Fibroblast of lung (primary cell): ENCODE measurements at regions not wholly inside any gene's neighbourhood (a gene's known extent, or its start where the extent isn't known, plus 50 kb on each side); places are given as distances from the start of the nearest gene placed in this dataset.

Experiments
- DNase-seq, 2 donors: peaks; one replicate each; pipeline versions ENCODE4 v3.0.0 to v3.0.0-alpha.2; 2010; ENCODE audit warnings: low read depth in 2 of 2
- H2AFZ ChIP-seq: 2 replicates; pipeline ENCODE4 v1.5.1; 2012; ENCODE audit warnings: low read length, control low read depth, inconsistent platforms
- H3K27ac ChIP-seq: 2 replicates; pipeline ENCODE4 v1.5.1; 2011; ENCODE audit warnings: low read length, control low read depth; ENCODE audit not compliant: insufficient read depth
- H3K27me3 ChIP-seq: 2 replicates; pipeline ENCODE4 v1.5.1; 2011; ENCODE audit warnings: mild to moderate bottlenecking, low read length; ENCODE audit not compliant: control insufficient read depth, insufficient read depth
- H3K36me3 ChIP-seq: 2 replicates; pipeline ENCODE4 v1.5.1; 2011; ENCODE audit warnings: low read length; ENCODE audit not compliant: control insufficient read depth, insufficient read depth
- H3K4me1 ChIP-seq: 2 replicates; pipeline ENCODE4 v1.5.1; 2011; ENCODE audit warnings: low read length; ENCODE audit not compliant: control insufficient read depth, insufficient read depth; ENCODE audit errors: extremely low read depth
- H3K4me2 ChIP-seq: 2 replicates; pipeline ENCODE4 v1.5.1; 2011; ENCODE audit warnings: low read length, control low read depth; ENCODE audit not compliant: insufficient read depth; ENCODE audit errors: extremely low read depth
- H3K4me3 ChIP-seq, 4 experiments: fragments of 200-600 bp in 1 of 4; sonication (generic) in 1 of 4; replicated peaks in 1 of 4; 2 replicates each; pipeline ENCODE4 v1.5.1; 2011 to 2016; ENCODE audit warnings: low read length in 4 of 4, low read depth in 3 of 4, mild to moderate bottlenecking in 3 of 4, control low read depth in 2 of 4, inconsistent platforms in 1 of 4, mixed read lengths in 1 of 4; ENCODE audit not compliant: insufficient read depth in 1 of 4; ENCODE audit errors: control extremely low read depth in 1 of 4
- H3K79me2 ChIP-seq: 2 replicates; pipeline ENCODE4 v1.5.1; 2012; ENCODE audit warnings: mild to moderate bottlenecking, low read length, inconsistent platforms; ENCODE audit not compliant: control insufficient read depth, insufficient read depth
- H3K9ac ChIP-seq: 2 replicates; pipeline ENCODE4 v1.5.1; 2011; ENCODE audit warnings: mild to moderate bottlenecking, low read length, control low read depth; ENCODE audit not compliant: insufficient read depth
- H3K9me3 ChIP-seq: 2 replicates; pipeline ENCODE4 v1.5.1; 2012; ENCODE audit warnings: low read depth, low read length; ENCODE audit not compliant: control insufficient read depth, insufficient read depth
- H4K20me1 ChIP-seq: 2 replicates; pipeline ENCODE4 v1.5.1; 2011; ENCODE audit warnings: low read length; ENCODE audit not compliant: control insufficient read depth, insufficient read depth; ENCODE audit errors: extremely low read depth
- EZH2 ChIP-seq: IDR thresholded peaks from 2 replicates; pipeline ENCODE4 v1.5.1; 2012; ENCODE audit warnings: low read length, control low read depth, mild to moderate bottlenecking; ENCODE audit errors: missing control alignments
- TF ChIP-seq, protein P1 (sequence below), 2 donors: IDR thresholded peaks in 1 of 2; conservative IDR thresholded peaks in 1 of 2; 1 replicate in 1 of 2; 2 replicates in 1 of 2; pipeline ENCODE4 v1.5.1; 2011 to 2012; ENCODE audit warnings: low read length in 2 of 2, control low read depth in 1 of 2, inconsistent platforms in 1 of 2, low read depth in 1 of 2, mild to moderate bottlenecking in 1 of 2

DNA sequence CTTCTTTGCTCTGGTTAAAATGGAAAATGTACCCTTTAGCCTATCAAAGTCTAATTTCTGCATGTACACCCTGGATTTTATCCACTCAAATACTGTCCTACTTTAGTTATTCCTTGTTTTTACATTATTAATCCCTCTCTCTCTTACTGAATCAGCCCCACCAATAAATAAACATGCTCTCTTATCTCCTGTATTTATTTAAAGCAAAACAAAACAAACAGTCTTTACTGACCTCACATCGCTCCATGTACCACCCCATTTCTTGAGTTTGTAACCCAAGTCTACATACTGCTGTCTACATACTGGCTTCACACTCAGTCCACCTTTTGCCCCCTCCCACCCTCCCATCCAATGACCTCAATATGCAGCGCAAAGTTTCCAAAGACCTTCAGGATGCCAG lies 113.3 kb upstream of the RORA start:
- DNase-seq, result no peak
- Histone ChIP-seq H3K27ac (no peak overlapping the region), H3K79me2 (no peaks in the 10 kb centered on the region), H3K4me3 (no peak overlapping the region), H3K9me3 (no peaks in the 10 kb centered on the region), H3K4me1 (no peaks in the 10 kb centered on the region), H3K36me3 (no peaks in the 10 kb centered on the region), H3K4me2 (no peak overlapping the region), H4K20me1 (no peaks in the 10 kb centered on the region), H3K9ac (no peak overlapping the region), H2AFZ (no peak overlapping the region), H3K27me3 (no peaks in the 10 kb centered on the region)
- TF ChIP-seq, protein P1, sequence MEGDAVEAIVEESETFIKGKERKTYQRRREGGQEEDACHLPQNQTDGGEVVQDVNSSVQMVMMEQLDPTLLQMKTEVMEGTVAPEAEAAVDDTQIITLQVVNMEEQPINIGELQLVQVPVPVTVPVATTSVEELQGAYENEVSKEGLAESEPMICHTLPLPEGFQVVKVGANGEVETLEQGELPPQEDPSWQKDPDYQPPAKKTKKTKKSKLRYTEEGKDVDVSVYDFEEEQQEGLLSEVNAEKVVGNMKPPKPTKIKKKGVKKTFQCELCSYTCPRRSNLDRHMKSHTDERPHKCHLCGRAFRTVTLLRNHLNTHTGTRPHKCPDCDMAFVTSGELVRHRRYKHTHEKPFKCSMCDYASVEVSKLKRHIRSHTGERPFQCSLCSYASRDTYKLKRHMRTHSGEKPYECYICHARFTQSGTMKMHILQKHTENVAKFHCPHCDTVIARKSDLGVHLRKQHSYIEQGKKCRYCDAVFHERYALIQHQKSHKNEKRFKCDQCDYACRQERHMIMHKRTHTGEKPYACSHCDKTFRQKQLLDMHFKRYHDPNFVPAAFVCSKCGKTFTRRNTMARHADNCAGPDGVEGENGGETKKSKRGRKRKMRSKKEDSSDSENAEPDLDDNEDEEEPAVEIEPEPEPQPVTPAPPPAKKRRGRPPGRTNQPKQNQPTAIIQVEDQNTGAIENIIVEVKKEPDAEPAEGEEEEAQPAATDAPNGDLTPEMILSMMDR (conservative IDR thresholded peaks at IDR 0.05 in 1 of 2, IDR thresholded peaks at IDR 0.05 in 1 of 2; ENCODE audit: low read depth in 1 of 2, low read length in 2 of 2), result no peak
- TF ChIP-seq EZH2, result no peak

DNA sequence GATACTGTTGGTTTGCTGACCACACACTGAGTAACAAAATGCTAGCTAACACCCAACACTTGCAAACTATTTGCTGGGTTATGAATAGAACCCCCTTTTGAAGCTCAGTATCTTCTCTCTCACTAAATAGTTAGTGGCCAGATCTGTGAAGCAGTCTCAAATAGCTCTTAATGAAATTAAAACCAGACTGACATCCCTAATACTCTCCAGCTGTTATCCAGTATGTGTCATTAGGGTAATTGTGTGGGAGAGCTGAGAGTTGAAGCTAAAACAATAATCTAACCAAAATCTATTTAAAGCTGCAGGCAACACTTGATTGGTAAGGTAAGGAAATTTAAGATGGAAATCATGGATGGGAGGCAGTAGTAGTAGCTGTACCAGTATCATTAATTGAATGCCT lies 110.4 kb upstream of the RORA start:
- no peak for TF ChIP-seq EZH2
- TF ChIP-seq, protein P1 (conservative IDR thresholded peaks at IDR 0.05 in 1 of 2, IDR thresholded peaks at IDR 0.05 in 1 of 2; ENCODE audit: low read depth in 1 of 2, low read length in 2 of 2), result no peak
- H2AFZ ChIP-seq, result no peak overlapping the region
- H3K27me3 ChIP-seq, result no peaks in the 10 kb centered on the region
- H3K9me3 ChIP-seq, result no peaks in the 10 kb centered on the region
- H3K27ac ChIP-seq, result no peak overlapping the region
- H3K4me3 ChIP-seq, result no peak overlapping the region
- no peaks in the 10 kb centered on the region for H3K79me2 ChIP-seq
- H4K20me1 ChIP-seq, result no peaks in the 10 kb centered on the region
- H3K4me2 ChIP-seq, result no peak overlapping the region
- no peaks in the 10 kb centered on the region for H3K36me3 ChIP-seq
- H3K4me1 ChIP-seq, result no peaks in the 10 kb centered on the region
- DNase-seq, result no peak
- no peak overlapping the region for H3K9ac ChIP-seq

GRCh38 chr15:61337541-61337940 lies 108.4 kb upstream of the RORA start:
- Histone ChIP-seq H3K27ac (no peak overlapping the region), H3K9ac (no peak overlapping the region), H4K20me1 (no peaks in the 10 kb centered on the region), H3K4me1 (no peaks in the 10 kb centered on the region), H3K27me3 (no peaks in the 10 kb centered on the region), H3K4me3 (no peak overlapping the region), H3K36me3 (no peaks in the 10 kb centered on the region), H3K79me2 (no peaks in the 10 kb centered on the region), H3K4me2 (no peak overlapping the region), H3K9me3 (no peaks in the 10 kb centered on the region), H2AFZ (no peak overlapping the region)
- no peak for TF ChIP-seq EZH2
- TF ChIP-seq, protein P1 (conservative IDR thresholded peaks at IDR 0.05 in 1 of 2, IDR thresholded peaks at IDR 0.05 in 1 of 2; ENCODE audit: low read depth in 1 of 2, low read length in 2 of 2), result no peak
- no peak for DNase-seq
